HG03565 (cell line): ENCODE measurements at regions not wholly inside any gene's neighbourhood (a gene's known extent, or its start where the extent isn't known, plus 50 kb on each side); places are given as distances from the start of the nearest gene placed in this dataset.

Experiments
- ATAC-seq: cut with Tn5 transposase; IDR thresholded peaks from one replicate; pipeline ENCODE4 v1.9.1; 2021; ENCODE audit warnings: mild to moderate bottlenecking, moderate library complexity; ENCODE audit not compliant: unreplicated experiment

GRCh38 chr11:28715726-28716125 lies 607.5 kb downstream of the METTL15 start:
- no peak for ATAC-seq

- ATAC-seq, result no peak
Measured at GRCh38 chr11:28713850-28714249, 605.7 kb downstream of the METTL15 start.

DNA sequence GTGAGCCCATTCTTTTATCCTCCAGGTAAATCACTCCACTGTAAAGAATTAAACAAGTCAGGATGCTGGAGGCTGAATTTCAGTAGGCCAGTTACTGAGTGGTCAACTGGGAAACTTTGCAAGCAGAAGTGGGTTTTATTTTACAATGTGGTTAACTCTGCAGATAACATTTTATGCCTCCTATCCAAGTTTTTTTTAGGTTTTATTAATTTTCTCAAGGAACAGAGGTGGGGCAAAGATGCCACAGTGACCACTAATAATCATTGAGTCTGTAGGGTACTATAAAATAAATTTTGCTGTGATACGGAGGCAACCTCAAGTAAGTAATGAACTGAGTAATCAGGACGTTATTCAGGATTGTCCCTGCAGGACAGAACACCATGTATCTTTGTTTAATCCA lies 599.9 kb downstream of the METTL15 start:
- no peak for ATAC-seq

- ATAC-seq, result no peak
Measured at GRCh38 chr11:28704801-28705200, 596.6 kb downstream of the METTL15 start.

GRCh38 chr11:28703371-28703770 lies 595.2 kb downstream of the METTL15 start:
- ATAC-seq, result no peak

DNA sequence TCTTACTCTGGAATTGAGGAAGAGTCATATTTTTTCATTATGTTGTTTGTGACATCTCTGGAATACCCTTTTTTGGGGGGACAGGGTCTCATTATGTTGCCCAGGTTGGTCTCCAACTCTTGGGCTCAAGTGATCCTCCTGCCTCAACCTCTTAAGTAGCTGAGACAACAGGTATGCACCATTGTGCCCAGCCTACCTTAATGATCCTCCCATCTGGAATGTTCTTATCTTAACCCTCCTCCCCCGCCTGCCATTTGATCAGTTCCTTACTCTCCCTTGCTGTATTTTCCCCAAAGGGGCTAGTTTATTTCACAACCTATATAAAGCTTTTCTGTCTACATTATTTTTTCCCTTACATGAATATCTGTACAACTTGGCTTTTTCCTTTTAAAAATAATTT lies 594.7 kb downstream of the METTL15 start:
- no peak for ATAC-seq

- ATAC-seq, result no peak
Measured at GRCh38 chr11:28702450-28702790, 594.2 kb downstream of the METTL15 start.

- ATAC-seq, result no peak
Measured at GRCh38 chr11:28701760-28702449, 593.7 kb downstream of the METTL15 start.

GRCh38 chr11:28699701-28700100 lies 591.5 kb downstream of the METTL15 start:
- ATAC-seq, result no peak

DNA sequence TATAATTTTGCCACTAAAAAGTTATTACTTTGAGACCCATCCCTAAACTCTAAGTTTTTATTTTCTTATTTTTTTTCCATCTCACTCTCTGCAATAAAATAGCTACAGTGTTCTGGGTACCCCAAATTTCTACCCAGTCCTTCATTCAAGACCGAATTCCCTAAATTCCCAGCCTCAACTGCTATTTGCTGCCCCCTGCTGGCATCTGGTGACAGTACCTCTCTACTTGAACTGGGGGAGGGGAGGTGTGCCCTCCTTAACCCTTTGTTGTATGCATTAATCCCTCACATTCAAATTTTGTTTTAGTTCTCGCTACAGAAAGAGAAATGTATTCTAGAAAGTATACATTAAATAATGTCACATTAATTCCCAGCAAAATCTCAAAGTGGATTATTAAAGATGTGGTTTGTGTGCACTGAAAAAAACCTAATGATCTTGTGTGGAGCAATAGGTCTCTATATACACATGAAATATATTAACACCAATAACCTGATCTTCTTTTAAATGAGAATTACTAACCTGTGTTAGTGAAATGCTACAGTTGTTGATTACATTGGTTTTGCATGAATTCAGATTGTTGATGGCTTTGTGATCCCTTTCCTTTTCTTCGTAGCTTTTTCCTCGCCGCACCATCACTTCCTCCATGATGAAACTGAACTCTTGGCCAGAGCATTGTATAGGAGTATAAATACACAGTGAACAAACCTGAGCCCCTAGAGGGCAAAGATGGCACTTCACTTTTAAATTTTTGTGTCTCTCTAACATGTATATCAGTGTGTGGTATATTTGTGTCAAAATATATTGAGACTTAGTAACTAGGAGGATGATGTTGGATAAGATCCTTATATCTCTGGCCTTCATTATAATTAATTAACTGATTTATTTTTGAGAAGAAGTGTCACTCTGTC lies 590.0 kb downstream of the METTL15 start:
- ATAC-seq, result peak; percentile 64

DNA sequence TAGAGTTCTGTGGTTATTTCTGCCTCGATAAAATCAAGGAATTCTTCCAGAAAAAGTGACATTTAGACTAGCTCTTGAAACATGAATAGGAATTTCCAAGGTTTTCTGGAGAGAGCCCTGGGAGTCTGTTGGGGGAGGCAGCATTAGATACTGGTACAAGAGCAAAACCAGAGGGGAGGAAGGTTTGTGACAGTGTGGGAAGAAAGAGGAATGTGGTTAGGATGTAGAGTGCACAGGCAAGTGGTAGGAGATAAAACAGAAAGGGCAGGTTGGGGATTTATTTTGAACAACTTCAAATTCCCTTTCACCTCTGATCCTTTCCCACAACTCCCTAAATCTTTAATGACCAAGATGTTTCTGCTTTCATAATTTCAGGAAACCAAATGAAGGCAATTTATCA lies 588.4 kb downstream of the METTL15 start:
- ATAC-seq, result no peak

DNA sequence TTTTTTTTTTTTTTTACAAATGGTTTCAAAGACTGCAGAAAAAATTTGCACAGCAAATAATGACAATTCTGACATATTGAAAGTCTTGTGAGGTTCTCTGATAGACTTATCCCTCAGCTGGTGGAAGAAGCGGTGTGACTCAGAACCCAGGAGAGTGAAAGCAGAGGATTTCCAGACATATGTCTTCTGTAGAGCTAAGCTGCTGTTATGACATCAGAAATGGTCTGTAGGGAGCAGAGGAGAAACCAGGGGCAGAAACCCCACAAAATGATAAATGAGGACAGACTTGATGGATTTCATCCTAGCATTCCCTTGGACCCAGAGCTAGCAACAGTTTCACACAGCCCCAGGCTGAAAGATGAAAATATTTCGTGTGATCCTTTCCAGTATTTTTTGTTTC lies 582.6 kb downstream of the METTL15 start:
- ATAC-seq, result no peak

- no peak for ATAC-seq
Measured at GRCh38 chr11:28684011-28684586, 575.9 kb downstream of the METTL15 start.

DNA sequence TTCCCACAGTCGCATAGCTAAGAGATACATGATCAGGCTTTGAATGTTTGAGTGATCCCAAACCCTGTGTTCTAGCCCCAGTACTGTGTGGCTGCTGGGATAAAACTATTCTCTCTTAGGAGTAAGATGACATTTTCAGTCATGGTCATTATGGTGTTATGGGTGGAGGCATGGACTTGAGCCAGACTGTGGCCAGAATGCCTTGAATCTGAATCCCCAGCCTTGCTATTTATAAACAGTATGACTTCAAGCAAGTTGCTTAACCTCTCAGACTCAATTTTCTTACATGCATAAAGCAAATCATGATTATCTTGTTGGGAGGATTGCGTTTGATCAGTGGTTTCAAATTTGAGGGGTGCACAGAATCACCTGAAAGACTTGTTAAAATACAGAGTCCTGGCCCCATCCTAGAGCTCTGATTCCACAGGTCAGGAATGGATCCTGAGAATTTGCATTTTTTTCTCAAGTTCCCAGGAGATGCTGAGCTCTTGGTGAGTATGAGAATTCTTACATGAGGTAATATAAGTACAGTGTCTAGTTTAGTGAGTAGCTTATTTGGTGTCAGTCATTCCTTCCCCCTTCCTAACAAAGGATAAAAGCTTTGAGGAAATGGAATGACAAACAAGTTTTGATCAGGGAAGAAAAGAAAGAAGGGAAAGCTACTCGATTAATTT lies 571.7 kb downstream of the METTL15 start:
- ATAC-seq, result no peak

- no peak for ATAC-seq
Measured at GRCh38 chr11:28677721-28678120, 569.5 kb downstream of the METTL15 start.

GRCh38 chr11:28675183-28675582 lies 567.0 kb downstream of the METTL15 start:
- ATAC-seq, result no peak

GRCh38 chr11:28674433-28675103 lies 566.4 kb downstream of the METTL15 start:
- ATAC-seq, result no peak

- ATAC-seq, result no peak
Measured at GRCh38 chr11:28673691-28674432, 565.7 kb downstream of the METTL15 start.

GRCh38 chr11:28671274-28671673 lies 563.1 kb downstream of the METTL15 start:
- no peak for ATAC-seq

GRCh38 chr11:28666632-28667031 lies 558.4 kb downstream of the METTL15 start:
- ATAC-seq, result no peak
